HCT116 (cell line): ENCODE measurements at regions not wholly inside any gene's neighbourhood (a gene's known extent, or its start where the extent isn't known, plus 50 kb on each side); places are given as distances from the start of the nearest gene placed in this dataset.
A peak's percentile ranks its signal among the peaks of the same experiment; 100 is the strongest.

ENCODE experiments used
- ATAC-seq: fragments of 200-7000 bp; cut with Tn5 transposase; 2 replicates; pipeline ENCODE4 v1.9.1; 2020; ENCODE audit warnings: mild to moderate bottlenecking, moderate library complexity
- BruUV-seq: library from RNA; stranded (reverse); fragments of 400-500 nt; replicated peaks from 2 replicates; lab custom pipeline; 2021; lab: Mats Ljungman, UMichigan
- CTCF ChIA-PET: fragments of 300-600 bp; sonication (Branson Sonifier 250); formaldehyde crosslinking; loops from one replicate; lab custom pipeline; 2021; ENCODE audit warnings: antibody characterized with exemption; lab: Charles Lee
- POLR2A ChIA-PET: fragments of 300-600, 350-600 bp; sonication (Branson Sonifier 250); formaldehyde crosslinking; loops from one replicate; lab custom pipeline; 2021; ENCODE audit warnings: antibody characterized with exemption; lab: Charles Lee
- RAD21 ChIA-PET, 2 experiments: fragments of 300-600 bp; sonication (Branson Sonifier 250); formaldehyde crosslinking; loops; one replicate each; lab custom pipeline; 2023; ENCODE audit warnings: low total read pairs in 2 of 2; ENCODE audit not compliant: uncharacterized antibody in 2 of 2, unreplicated experiment in 2 of 2, low non-redundant PET in 1 of 2; lab: Charles Lee
- DNase-seq: peaks from one replicate; pipeline ENCODE4 v3.0.0-alpha.2; 2010; ENCODE audit warnings: low read depth, low spot score
- H2AFZ ChIP-seq: fragments of 200-600 bp; shearing (Covaris generic), sonication (generic); 2 replicates; pipeline ENCODE4 v1.6.1; 2017; ENCODE audit warnings: low read depth, mixed run types, mixed read lengths, antibody characterized with exemption, low read length; ENCODE audit not compliant: poor library complexity, severe bottlenecking
- H3K27ac ChIP-seq: 2 replicates; pipeline ENCODE4 v1.5.1; 2012; ENCODE audit warnings: low read depth, low read length
- H3K27me3 ChIP-seq: fragments of 200-600 bp; sonication (generic); 2 replicates; pipeline ENCODE4 v1.6.1; 2016; ENCODE audit warnings: mixed run types, low read length, mixed read lengths; ENCODE audit not compliant: insufficient read depth
- H3K36me3 ChIP-seq, 2 experiments: fragments of 200-500 bp in 1 of 2; fragments of 200-600 bp in 1 of 2; sonication (Bioruptor generic) in 1 of 2; sonication (generic) in 1 of 2; 2 replicates each; pipeline versions ENCODE4 v1.5.1 to v1.6.1; 2014 to 2016; ENCODE audit warnings: low read length in 2 of 2, inconsistent platforms in 1 of 2, mixed read lengths in 1 of 2, mixed run types in 1 of 2; ENCODE audit not compliant: insufficient read depth in 2 of 2, control insufficient read depth in 1 of 2
- H3K4me1 ChIP-seq, 2 experiments: fragments of 200-600 bp in 1 of 2; sonication (generic) in 1 of 2; 2 replicates each; pipeline versions ENCODE4 v1.5.1 to v1.6.1; 2012 to 2017; ENCODE audit warnings: low read length in 2 of 2, inconsistent platforms in 1 of 2, mild to moderate bottlenecking in 1 of 2, mixed read lengths in 1 of 2, mixed run types in 1 of 2, moderate library complexity in 1 of 2; ENCODE audit not compliant: insufficient read depth in 2 of 2, control insufficient read depth in 1 of 2
- H3K4me2 ChIP-seq: fragments of 200-600 bp; sonication (generic); 2 replicates; pipeline ENCODE4 v1.6.1; 2017; ENCODE audit warnings: mixed run types, low read length, mixed read lengths
- H3K4me3 ChIP-seq, 2 experiments: fragments of 200-600 bp in 1 of 2; sonication (generic) in 1 of 2; replicated peaks in 1 of 2; 2 replicates each; pipeline ENCODE4 v1.5.1; 2011 to 2016; ENCODE audit warnings: low read length in 2 of 2, control low read depth in 1 of 2, low read depth in 1 of 2, mild to moderate bottlenecking in 1 of 2, mixed read lengths in 1 of 2, mixed run types in 1 of 2
- H3K79me2 ChIP-seq: fragments of 200-600 bp; sonication (generic); 2 replicates; pipeline ENCODE4 v1.6.1; 2017; ENCODE audit warnings: mild to moderate bottlenecking, mixed run types, low read length, moderate library complexity, mixed read lengths; ENCODE audit not compliant: insufficient read depth
- H3K9ac ChIP-seq: fragments of 200-600 bp; sonication (generic); 2 replicates; pipeline ENCODE4 v1.6.1; 2016; ENCODE audit warnings: low read length, mixed read lengths
- H3K9me2 ChIP-seq: fragments of 200-600 bp; sonication (generic), shearing (Covaris generic); 2 replicates; pipeline ENCODE4 v1.6.1; 2017; ENCODE audit warnings: mixed run types, mild to moderate bottlenecking, moderate library complexity; ENCODE audit not compliant: insufficient read depth
- H3K9me3 ChIP-seq, 2 experiments: fragments of 200-500 bp in 1 of 2; fragments of 200-600 bp in 1 of 2; sonication (Bioruptor generic) in 1 of 2; sonication (generic) in 1 of 2; 2 replicates each; pipeline ENCODE4 v1.6.1; 2014 to 2017; ENCODE audit warnings: low read length in 2 of 2, mixed read lengths in 2 of 2, inconsistent platforms in 1 of 2, low read depth in 1 of 2, mild to moderate bottlenecking in 1 of 2, mixed run types in 1 of 2, moderate library complexity in 1 of 2; ENCODE audit not compliant: control insufficient read depth in 1 of 2, insufficient read depth in 1 of 2
- H4K20me1 ChIP-seq: fragments of 200-600 bp; sonication (generic), shearing (Covaris generic); 2 replicates; pipeline ENCODE4 v1.6.1; 2017; ENCODE audit warnings: mixed run types, mild to moderate bottlenecking, moderate library complexity; ENCODE audit not compliant: insufficient read depth
- EZH2phosphoT487 ChIP-seq: fragments of 200-600 bp; IDR thresholded peaks from 2 replicates; pipeline ENCODE4 v1.6.1; 2018; ENCODE audit warnings: antibody characterized with exemption, borderline replicate concordance
- SP1 ChIP-seq: IDR thresholded peaks from 2 replicates; pipeline ENCODE4 v1.6.1; 2012; ENCODE audit warnings: low read depth
- intact Hi-C: fragments of 100-400 bp; cut with micrococcal nuclease; formaldehyde crosslinking; loops from 2 replicates; pipeline ENCODE4 v1.10.0; 2022

- intact Hi-C loops, result no loop called here
- no peak for TF ChIP-seq SP1
- TF ChIP-seq, all 23 proteins: peak for 0
- H3K4me1 ChIP-seq, result peaks cover 0 to 10% of the 10 kb centered on the region in 2 experiments; a peak in 2 of 4 replicates
- no peaks in the 10 kb centered on the region for H3K79me2 ChIP-seq
- ATAC-seq (no peak), DNase-seq (no peak)
- H2AFZ ChIP-seq, result no peak overlapping the region
- RAD21 ChIA-PET, result no interaction called here
- POLR2A ChIA-PET, result no interaction called here
- H3K4me3 ChIP-seq, result no peak overlapping the region
- H3K27ac ChIP-seq, result no peak overlapping the region
- H3K36me3 ChIP-seq, result no peaks in the 10 kb centered on the region
- H3K9me3 ChIP-seq, result no peaks in the 10 kb centered on the region
- no peaks in the 10 kb centered on the region for H3K27me3 ChIP-seq
- H4K20me1 ChIP-seq, result no peaks in the 10 kb centered on the region
- H3K4me2 ChIP-seq, result peak overlapping the region; percentile 4; the same call in 1 of the 2 replicates
- no peak overlapping the region for H3K9ac ChIP-seq
- no TSS peak for BruUV-seq
- CTCF ChIA-PET, result no interaction called here
- no peaks in the 10 kb centered on the region for H3K9me2 ChIP-seq
Measured at GRCh38 chr7:41134300-41135255, 568.3 kb downstream of the INHBA start.

- no peak overlapping the region for H3K27ac ChIP-seq
Measured at GRCh38 chr7:41133690-41134299, 569.1 kb downstream of the INHBA start.

More at GRCh38 chr7:41133690-41134299, 569.1 kb downstream of the INHBA start:
- no peaks in the 10 kb centered on the region for H3K27me3 ChIP-seq
- H4K20me1 ChIP-seq, result no peaks in the 10 kb centered on the region
- H3K4me2 ChIP-seq, result no peak overlapping the region
- intact Hi-C loops, result no loop called here
- H2AFZ ChIP-seq, result no peak overlapping the region
- no peak overlapping the region for H3K4me3 ChIP-seq
- ChIA-PET CTCF (no interaction called here), RAD21 (no interaction called here), POLR2A (no interaction called here)
- no TSS peak for BruUV-seq
- no peak for DNase-seq
- no peak for TF ChIP-seq EZH2phosphoT487
- H3K9me3 ChIP-seq, result no peaks in the 10 kb centered on the region
- no peaks in the 10 kb centered on the region for H3K79me2 ChIP-seq
- H3K36me3 ChIP-seq, result no peaks in the 10 kb centered on the region
- H3K4me1 ChIP-seq, result peaks cover 0 to 10% of the 10 kb centered on the region in 2 experiments; a peak in 2 of 4 replicates
- no peaks in the 10 kb centered on the region for H3K9me2 ChIP-seq
- H3K9ac ChIP-seq, result no peak overlapping the region
- no peak for ATAC-seq
